DND-41 (cell line): ENCODE measurements at regions not wholly inside any gene's neighbourhood (a gene's known extent, or its start where the extent isn't known, plus 50 kb on each side); places are given as distances from the start of the nearest gene placed in this dataset.

ENCODE experiments used
- CTCF ChIP-seq: IDR thresholded peaks from 2 replicates; pipeline ENCODE4 v1.5.1; 2012; ENCODE audit warnings: borderline replicate concordance, low read length, moderate library complexity, mild to moderate bottlenecking; ENCODE audit not compliant: poor library complexity, severe bottlenecking; ENCODE audit errors: extremely low read depth
- EZH2 ChIP-seq: IDR thresholded peaks from 3 replicates; pipeline ENCODE4 v1.6.1; 2012; ENCODE audit warnings: borderline replicate concordance, low read depth, mild to moderate bottlenecking, moderate library complexity, low read length, inconsistent platforms; ENCODE audit not compliant: severe bottlenecking

DNA sequence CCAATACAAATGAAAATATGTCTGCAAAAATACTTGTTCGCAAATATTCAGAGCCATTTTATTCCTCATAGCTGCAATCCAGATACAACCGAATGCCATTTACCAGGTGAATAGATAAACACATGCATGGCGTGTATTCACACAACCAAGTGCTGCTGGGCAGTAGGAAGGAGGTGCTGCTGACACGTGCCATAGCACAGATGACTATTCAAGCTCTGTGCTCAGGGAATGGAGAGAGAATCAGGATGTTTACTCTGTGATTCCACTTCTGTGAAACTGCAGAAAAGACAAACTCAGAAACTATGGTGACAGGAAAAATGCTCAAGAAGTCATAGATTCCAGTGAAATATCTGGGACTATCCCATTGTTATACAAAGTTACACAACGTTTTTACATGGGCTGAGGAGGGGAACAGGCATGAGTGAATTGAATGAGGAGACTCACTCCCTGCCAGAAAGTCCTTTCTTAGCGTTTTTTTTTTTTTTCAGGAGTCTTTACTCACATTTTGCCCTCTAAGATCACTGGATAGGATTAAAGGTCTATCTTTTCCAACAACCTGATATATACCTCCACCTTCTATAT, 152.9 kb upstream of the NDN start:
- TF ChIP-seq CTCF = no peak
- TF ChIP-seq EZH2 = no peak
